GM19240 (cell line): ENCODE measurements at regions not wholly inside any gene's neighbourhood (a gene's known extent, or its start where the extent isn't known, plus 50 kb on each side); places are given as distances from the start of the nearest gene placed in this dataset.

Experiments used
- DNase-seq: peaks from one replicate; pipeline ENCODE4 v3.0.0; 2011; ENCODE audit warnings: low spot score; ENCODE audit not compliant: insufficient read length

DNA sequence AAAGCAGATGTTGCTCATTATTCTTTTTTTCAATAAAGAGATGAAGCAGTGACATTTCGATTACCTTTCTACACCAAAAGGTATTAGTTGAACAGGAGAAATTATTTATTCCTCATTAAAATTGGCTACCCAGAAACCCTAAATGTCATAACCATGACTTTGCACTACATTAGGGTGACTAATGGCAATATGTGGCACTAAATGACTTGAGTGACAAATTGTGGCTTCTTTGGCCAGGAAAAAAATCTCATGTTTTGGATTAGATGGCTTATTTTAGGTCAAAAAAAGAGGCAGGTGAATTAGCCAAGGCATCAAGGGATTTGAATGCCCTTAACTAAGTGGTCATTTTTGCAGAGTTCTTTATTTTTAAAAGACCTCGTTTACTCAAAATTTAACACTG lies 353.9 kb downstream of the NDFIP2 start:
- DNase-seq = no peak

DNA sequence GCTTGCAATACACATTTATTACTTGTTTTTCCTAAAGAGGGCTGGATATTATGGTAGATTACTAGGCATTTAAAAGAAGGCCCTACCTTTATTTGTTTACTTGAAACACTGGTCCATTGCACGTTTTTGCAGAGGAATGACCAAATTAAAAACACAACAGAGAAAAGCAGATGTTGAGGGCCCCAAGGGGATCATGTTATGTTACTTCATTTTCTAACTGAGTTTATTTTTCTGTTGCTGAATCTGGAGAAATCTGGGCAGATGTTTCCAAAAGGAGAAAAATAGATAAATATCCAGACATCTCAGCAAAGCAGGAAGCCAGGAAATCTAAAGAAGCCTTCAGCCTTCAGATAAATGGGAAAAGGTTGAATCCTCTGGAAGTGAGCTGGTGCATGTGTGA lies 353.0 kb downstream of the NDFIP2 start:
- no peak for DNase-seq

DNA sequence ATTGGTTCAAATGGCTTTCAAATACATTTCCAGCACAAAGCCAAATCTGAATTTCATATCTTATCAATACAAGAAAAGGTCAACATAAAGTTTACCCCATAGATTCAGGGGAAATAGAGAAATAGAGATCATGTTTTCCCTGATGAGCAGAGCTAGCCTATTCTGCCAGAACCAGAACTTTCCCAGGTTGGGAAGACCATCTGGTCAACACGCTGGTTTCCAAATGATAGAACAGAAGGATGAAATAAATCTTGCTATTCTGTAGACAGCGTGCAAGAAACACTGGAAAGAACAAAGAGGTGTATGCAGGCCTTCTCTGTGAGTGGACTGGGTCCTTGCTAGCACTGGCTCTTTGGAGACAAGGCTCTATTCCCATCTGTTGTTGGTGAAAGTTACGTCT lies 350.6 kb downstream of the NDFIP2 start:
- DNase-seq = no peak

DNA sequence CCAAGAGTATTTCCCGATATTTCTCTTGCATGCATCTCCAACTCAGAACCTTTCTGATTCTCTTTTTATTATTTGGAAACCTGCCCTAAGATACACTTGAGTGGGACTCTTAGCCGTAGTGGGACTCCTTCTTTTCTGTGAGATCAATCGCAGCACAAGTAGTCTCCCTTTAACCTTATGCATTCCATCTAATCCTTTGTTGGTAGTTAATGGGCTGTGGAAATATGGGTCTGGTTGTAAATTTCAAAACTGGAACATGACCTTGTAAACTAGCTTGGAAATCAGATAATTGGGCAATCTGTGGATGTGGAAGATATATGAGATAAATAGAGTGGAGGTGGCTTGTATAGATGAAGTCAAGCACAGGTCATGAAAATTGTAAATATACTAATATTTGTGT lies 350.0 kb downstream of the NDFIP2 start:
- DNase-seq = no peak

GRCh38 chr13:79830426-79830825 lies 349.5 kb downstream of the NDFIP2 start:
- DNase-seq = no peak

GRCh38 chr13:79829880-79830279 lies 348.9 kb downstream of the NDFIP2 start:
- DNase-seq = no peak

- no peak for DNase-seq
Observed at GRCh38 chr13:79825959-79826358, 345.0 kb downstream of the NDFIP2 start.

DNA sequence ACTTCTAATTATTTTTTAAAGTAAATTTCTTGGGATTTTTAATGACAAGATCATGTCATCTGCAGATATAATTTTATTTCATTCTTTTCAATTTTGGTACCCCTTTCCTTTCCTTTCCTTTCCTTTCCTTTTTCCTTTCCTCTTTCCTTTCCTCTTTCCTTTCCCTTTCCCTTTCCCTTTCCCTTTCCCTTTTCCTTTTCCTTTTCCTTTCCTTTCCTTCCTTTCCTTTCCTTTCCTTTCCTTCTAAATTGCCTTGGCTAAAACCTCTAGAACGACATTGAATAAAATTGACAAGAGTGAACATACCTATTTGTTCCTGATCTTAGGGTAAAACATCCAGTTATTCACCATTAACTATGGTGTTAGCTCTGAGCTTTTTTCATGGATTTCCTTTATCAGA lies 334.1 kb downstream of the NDFIP2 start:
- no peak for DNase-seq

DNA sequence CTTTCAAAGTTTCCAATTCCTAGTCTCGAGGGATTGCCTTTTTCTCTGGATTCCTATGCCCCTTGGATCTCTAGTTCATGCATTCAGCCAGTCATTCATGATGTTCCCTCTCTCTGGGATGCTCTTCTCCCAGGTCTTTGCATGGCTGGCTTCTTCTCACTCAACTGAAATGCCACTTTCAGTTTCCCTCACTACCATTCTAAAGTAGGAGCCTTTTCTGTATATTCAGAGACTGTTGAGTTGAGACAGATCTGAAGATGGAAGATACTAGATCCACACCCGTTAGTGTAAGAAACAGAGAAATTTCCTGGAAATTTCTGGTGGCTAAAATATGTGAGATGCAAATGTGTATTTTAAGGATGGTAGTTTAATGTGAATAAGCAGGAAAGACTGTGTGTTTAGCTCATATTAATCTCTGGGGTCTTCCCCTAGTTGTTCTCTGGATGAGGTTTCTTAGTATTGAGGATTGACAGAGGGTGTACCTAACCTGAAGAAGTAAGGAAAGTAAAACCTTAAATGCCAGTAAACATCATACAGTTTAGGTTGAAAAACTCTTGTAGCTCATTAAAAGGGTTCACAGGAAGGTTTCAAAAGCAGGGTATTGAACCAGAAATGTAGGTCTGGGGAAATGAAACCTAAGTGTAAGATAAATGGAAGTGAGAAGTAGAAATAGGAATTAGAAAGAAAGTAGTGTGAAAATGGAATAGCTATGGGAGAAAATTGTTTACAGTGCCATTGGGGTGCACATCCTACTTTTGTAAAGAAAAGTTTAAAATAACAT lies 331.3 kb downstream of the NDFIP2 start:
- DNase-seq = no peak

- DNase-seq = no peak
Observed at GRCh38 chr13:79811170-79811569, 330.2 kb downstream of the NDFIP2 start.

GRCh38 chr13:79810669-79811068 lies 329.7 kb downstream of the NDFIP2 start:
- DNase-seq = no peak

- DNase-seq = no peak
Observed at GRCh38 chr13:79810018-79810417, 329.1 kb downstream of the NDFIP2 start.

- DNase-seq = no peak
Observed at GRCh38 chr13:79808475-79808874, 327.5 kb downstream of the NDFIP2 start.

GRCh38 chr13:79807554-79807953 lies 326.6 kb downstream of the NDFIP2 start:
- DNase-seq = no peak

- DNase-seq = no peak
Observed at GRCh38 chr13:79806821-79807220, 325.9 kb downstream of the NDFIP2 start.

DNA sequence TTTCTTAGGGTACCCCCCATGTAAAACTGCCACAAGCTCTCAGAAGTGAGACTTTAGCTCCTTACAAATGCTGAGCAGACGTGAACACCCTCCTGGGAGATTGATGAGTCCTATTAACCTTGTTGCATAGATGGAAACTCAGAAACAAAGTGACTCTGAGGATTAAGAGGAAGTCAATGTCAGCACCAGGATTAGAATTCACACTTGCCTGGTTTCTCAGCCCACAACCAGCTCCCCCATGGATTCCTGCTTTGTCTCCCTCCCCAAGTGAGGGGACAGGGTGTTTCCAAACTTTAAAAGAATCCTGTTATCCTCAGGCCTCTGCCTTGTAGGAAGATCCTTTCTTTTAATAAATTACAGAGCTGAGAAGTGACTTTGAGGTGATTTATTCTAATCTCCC lies 324.4 kb downstream of the NDFIP2 start:
- DNase-seq = no peak

GRCh38 chr13:79803989-79804388 lies 323.0 kb downstream of the NDFIP2 start:
- DNase-seq = no peak

DNA sequence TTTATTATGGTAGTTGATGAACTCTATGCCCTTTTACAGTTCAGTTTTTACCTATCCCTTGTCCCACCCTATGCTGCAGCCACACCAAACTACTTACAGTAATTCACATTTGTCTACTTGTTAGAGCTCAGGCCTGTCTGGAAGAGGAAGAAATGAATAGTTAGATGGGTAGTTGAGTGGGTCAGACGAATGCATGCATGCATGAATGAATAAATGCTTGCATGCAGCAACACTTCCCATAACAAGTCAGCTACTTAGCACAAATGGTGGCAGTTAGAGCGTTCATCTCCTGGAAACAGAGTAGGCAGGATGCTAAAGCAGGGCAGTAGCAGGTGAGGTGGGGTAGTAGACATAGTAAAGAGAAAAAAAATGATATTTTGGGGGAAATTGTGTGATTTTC lies 322.3 kb downstream of the NDFIP2 start:
- no peak for DNase-seq

- DNase-seq = no peak
Observed at GRCh38 chr13:79802389-79803085, 321.6 kb downstream of the NDFIP2 start.

- no peak for DNase-seq
Observed at GRCh38 chr13:79799059-79799867, 318.3 kb downstream of the NDFIP2 start.

DNA sequence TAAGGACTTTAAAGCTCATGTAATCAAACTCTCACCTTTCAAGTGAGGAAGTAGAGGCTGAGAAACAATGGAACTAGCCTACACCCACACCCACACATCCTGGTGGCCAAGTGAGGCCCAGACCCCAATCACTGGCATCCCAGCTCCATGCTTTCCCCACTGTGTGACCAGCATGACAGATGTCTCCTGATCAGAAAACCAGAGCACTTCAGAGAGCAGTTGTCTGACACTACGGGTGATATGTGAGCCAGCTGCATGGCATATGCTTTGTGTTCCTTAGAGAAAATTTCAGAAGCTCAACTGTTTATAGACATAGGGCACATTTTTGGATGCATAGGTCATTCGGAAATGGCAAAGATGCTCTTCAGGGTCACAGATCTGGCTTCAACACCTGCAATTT lies 315.2 kb downstream of the NDFIP2 start:
- DNase-seq = no peak

GRCh38 chr13:79794931-79795330 lies 314.0 kb downstream of the NDFIP2 start:
- DNase-seq = no peak
